Cardiac muscle cell (in vitro differentiated cells and primary cell): ENCODE measurements at regions not wholly inside any gene's neighbourhood (a gene's known extent, or its start where the extent isn't known, plus 50 kb on each side); places are given as distances from the start of the nearest gene placed in this dataset.
A peak's percentile ranks its signal among the peaks of the same experiment; 100 is the strongest.
"Not testable (repeated sequence)": the region's sequence is repeated elsewhere in the genome, so short reads cannot be mapped to it uniquely, and the experiment has no call there.

Source experiments
- DNase-seq, 2 donors: peaks; one replicate each; pipeline versions ENCODE4 v3.0.0 to v3.0.0-alpha.2; 2010 to 2017; ENCODE audit warnings: low read depth in 1 of 2, low spot score in 1 of 2
- H3K27ac ChIP-seq: fragments of 200-600 bp; sonication (generic); 2 replicates; pipeline ENCODE4 v1.5.1; 2016
- H3K27me3 ChIP-seq: fragments of 200-600 bp; sonication (generic); 2 replicates; pipeline ENCODE4 v1.6.0; 2016; ENCODE audit warnings: control low read depth
- H3K36me3 ChIP-seq: fragments of 200-600 bp; sonication (generic); 2 replicates; pipeline ENCODE4 v1.5.1; 2016; ENCODE audit warnings: control low read depth
- H3K4me1 ChIP-seq: fragments of 200-600 bp; sonication (generic); 2 replicates; pipeline ENCODE4 v1.8.1; 2017; ENCODE audit warnings: low read depth, mild to moderate bottlenecking, mixed run types
- H3K4me3 ChIP-seq: fragments of 200-600 bp; sonication (generic); 2 replicates; pipeline ENCODE4 v1.5.1; 2016; ENCODE audit warnings: mild to moderate bottlenecking
- H3K9me3 ChIP-seq: fragments of 200-600 bp; sonication (generic); 2 replicates; pipeline ENCODE4 v1.5.1; 2017; ENCODE audit warnings: low read depth, mild to moderate bottlenecking, control low read depth
- CTCF ChIP-seq: IDR thresholded peaks from 2 replicates; pipeline ENCODE4 v1.5.1; 2012; ENCODE audit warnings: low read depth, mild to moderate bottlenecking, low read length

GRCh38 chr6:82795940-82796339 is 269.7 kb downstream of the UBE3D start:
- Histone ChIP-seq H3K4me3 (no peak overlapping the region), H3K27me3 (no peaks in the 10 kb centered on the region), H3K27ac (no peak overlapping the region), H3K9me3 (no peaks in the 10 kb centered on the region), H3K4me1 (no peaks in the 10 kb centered on the region), H3K36me3 (no peaks in the 10 kb centered on the region)
- DNase-seq = no peak
- TF ChIP-seq CTCF = no peak

GRCh38 chr6:82801083-82801482 is 264.6 kb downstream of the UBE3D start:
- TF ChIP-seq CTCF = no peak
- Histone ChIP-seq H3K4me3 (no peak overlapping the region), H3K36me3 (no peaks in the 10 kb centered on the region), H3K9me3 (no peaks in the 10 kb centered on the region), H3K27ac (no peak overlapping the region), H3K27me3 (no peaks in the 10 kb centered on the region), H3K4me1 (no peaks in the 10 kb centered on the region)
- no peak for DNase-seq

- not testable (repeated sequence) for H3K9me3 ChIP-seq, DNase-seq, H3K27ac ChIP-seq, H3K36me3 ChIP-seq, H3K4me1 ChIP-seq, H3K4me3 ChIP-seq, H3K27me3 ChIP-seq
These were observed 249.4 kb downstream of the UBE3D start for GRCh38 chr6:82816243-82816642.

GRCh38 chr6:82818727-82819126 is 246.9 kb downstream of the UBE3D start:
- TF ChIP-seq CTCF = no peak
- Histone ChIP-seq H3K27me3 (no peaks in the 10 kb centered on the region), H3K27ac (no peak overlapping the region), H3K4me1 (no peaks in the 10 kb centered on the region), H3K9me3 (no peaks in the 10 kb centered on the region), H3K36me3 (no peaks in the 10 kb centered on the region), H3K4me3 (no peak overlapping the region)
- DNase-seq = peak in 1 of 2 donors; percentile 74

GRCh38 chr6:82823361-82823760 is 242.3 kb downstream of the UBE3D start:
- H3K4me1 ChIP-seq = no peaks in the 10 kb centered on the region
- no peaks in the 10 kb centered on the region for H3K9me3 ChIP-seq
- TF ChIP-seq CTCF = no peak
- no peak overlapping the region for H3K27ac ChIP-seq
- H3K4me3 ChIP-seq = no peak overlapping the region
- no peak for DNase-seq
- H3K36me3 ChIP-seq = no peaks in the 10 kb centered on the region
- H3K27me3 ChIP-seq = no peaks in the 10 kb centered on the region

GRCh38 chr6:82832811-82833210 is 232.8 kb downstream of the UBE3D start:
- no peak for TF ChIP-seq CTCF
- Histone ChIP-seq H3K27me3 (no peaks in the 10 kb centered on the region), H3K27ac (no peak overlapping the region), H3K4me1 (no peaks in the 10 kb centered on the region), H3K9me3 (no peaks in the 10 kb centered on the region), H3K4me3 (no peak overlapping the region), H3K36me3 (no peaks in the 10 kb centered on the region)
- DNase-seq = no peak
